Upper lobe of right lung (tissue), 1 donor: ENCODE measurements at regions not wholly inside any gene's neighbourhood (a gene's known extent, or its start where the extent isn't known, plus 50 kb on each side); places are given as distances from the start of the nearest gene placed in this dataset.

Source experiments
- ATAC-seq: fragments of 200-7000 bp; cut with Tn5 transposase; one replicate; pipeline ENCODE4 v1.9.1; 2020; ENCODE audit warnings: mild to moderate bottlenecking, moderate library complexity
- DNase-seq: peaks from one replicate; pipeline ENCODE4 v3.0.0-alpha.2; 2020
- H3K27ac ChIP-seq: fragments of 200-600 bp; one replicate; pipeline ENCODE4 v1.8.0; 2022
- H3K27me3 ChIP-seq: fragments of 200-600 bp; one replicate; pipeline ENCODE4 v1.8.0; 2022; ENCODE audit warnings: mild to moderate bottlenecking
- H3K36me3 ChIP-seq: fragments of 200-600 bp; one replicate; pipeline ENCODE4 v1.8.0; 2022
- H3K4me1 ChIP-seq: fragments of 200-600 bp; one replicate; pipeline ENCODE4 v1.8.0; 2022
- H3K4me3 ChIP-seq: fragments of 200-600 bp; one replicate; pipeline ENCODE4 v1.8.0; 2022; ENCODE audit warnings: mild to moderate bottlenecking
- H3K9me3 ChIP-seq: fragments of 200-600 bp; one replicate; pipeline ENCODE4 v1.8.0; 2022
- CTCF ChIP-seq: fragments of 200-600 bp; IDR thresholded peaks from one replicate; pipeline ENCODE4 v1.8.0; 2022; ENCODE audit warnings: antibody characterized with exemption
- intact Hi-C: fragments of 100-400 bp; cut with DNase I; formaldehyde crosslinking; loops from one replicate; pipeline ENCODE4 v1.11.0; 2022
- donor health status: DM: no; HTN: yes; CAD: no; lungs with severe emphysema.

GRCh38 chr7:153588586-153588985, 463.6 kb upstream of the DPP6 start:
- Histone ChIP-seq H3K9me3 (no peaks in the 10 kb centered on the region), H3K36me3 (no peaks in the 10 kb centered on the region), H3K27ac (no peak overlapping the region), H3K27me3 (no peaks in the 10 kb centered on the region), H3K4me1 (no peaks in the 10 kb centered on the region), H3K4me3 (no peak overlapping the region)
- intact Hi-C loops, result no loop called here
- TF ChIP-seq CTCF, result no peak
- DNase-seq (no peak), ATAC-seq (no peak)

GRCh38 chr7:153590136-153590535, 462.1 kb upstream of the DPP6 start:
- intact Hi-C loops, result no loop called here
- TF ChIP-seq CTCF, result no peak
- DNase-seq, result no peak

GRCh38 chr7:153590571-153590970, 461.6 kb upstream of the DPP6 start:
- no peak for TF ChIP-seq CTCF
- H3K4me3 ChIP-seq, result no peak overlapping the region
- H3K27ac ChIP-seq, result no peak overlapping the region
- H3K4me1 ChIP-seq, result no peaks in the 10 kb centered on the region
- no peaks in the 10 kb centered on the region for H3K9me3 ChIP-seq
- H3K27me3 ChIP-seq, result no peaks in the 10 kb centered on the region
- ATAC-seq (no peak), DNase-seq (no peak)
- no peaks in the 10 kb centered on the region for H3K36me3 ChIP-seq
- intact Hi-C loops, result no loop called here

More at GRCh38 chr7:153590136-153590535, 462.1 kb upstream of the DPP6 start:
- H3K27me3 ChIP-seq, result no peaks in the 10 kb centered on the region
- no peaks in the 10 kb centered on the region for H3K4me1 ChIP-seq
- ATAC-seq, result no peak
- H3K36me3 ChIP-seq, result no peaks in the 10 kb centered on the region
- H3K27ac ChIP-seq, result no peak overlapping the region
- no peak overlapping the region for H3K4me3 ChIP-seq
- no peaks in the 10 kb centered on the region for H3K9me3 ChIP-seq

GRCh38 chr7:153607354-153607753, 444.8 kb upstream of the DPP6 start:
- no peak for ATAC-seq
- TF ChIP-seq CTCF, result no peak
- no peak for DNase-seq
- Histone ChIP-seq H3K27me3 (no peaks in the 10 kb centered on the region), H3K4me1 (no peaks in the 10 kb centered on the region), H3K4me3 (no peak overlapping the region), H3K27ac (no peak overlapping the region), H3K9me3 (no peaks in the 10 kb centered on the region), H3K36me3 (no peaks in the 10 kb centered on the region)
- intact Hi-C loops, result no loop called here

GRCh38 chr7:153616711-153617325, 435.4 kb upstream of the DPP6 start:
- TF ChIP-seq CTCF, result no peak
- no peak for DNase-seq
- no peaks in the 10 kb centered on the region for H3K27me3 ChIP-seq
- no peaks in the 10 kb centered on the region for H3K9me3 ChIP-seq
- H3K36me3 ChIP-seq, result no peaks in the 10 kb centered on the region
- intact Hi-C loops, result no loop called here
- no peak overlapping the region for H3K4me3 ChIP-seq
- no peak for ATAC-seq
- H3K27ac ChIP-seq, result no peak overlapping the region
- H3K4me1 ChIP-seq, result no peaks in the 10 kb centered on the region

GRCh38 chr7:153627323-153627722, 424.9 kb upstream of the DPP6 start:
- H3K4me1 ChIP-seq, result no peaks in the 10 kb centered on the region
- intact Hi-C loops, result no loop called here
- TF ChIP-seq CTCF, result no peak
- H3K36me3 ChIP-seq, result no peaks in the 10 kb centered on the region
- DNase-seq (no peak), ATAC-seq (no peak)
- H3K27me3 ChIP-seq, result no peaks in the 10 kb centered on the region
- H3K4me3 ChIP-seq, result no peak overlapping the region
- no peak overlapping the region for H3K27ac ChIP-seq
- H3K9me3 ChIP-seq, result no peaks in the 10 kb centered on the region
